NCI-H1694 (cell line): ENCODE measurements at regions not wholly inside any gene's neighbourhood (a gene's known extent, or its start where the extent isn't known, plus 50 kb on each side); places are given as distances from the start of the nearest gene placed in this dataset.

Experiments
- DNase-seq: peaks from one replicate; lab custom pipeline; 2025; lab: John Stamatoyannopoulos, UW

DNA sequence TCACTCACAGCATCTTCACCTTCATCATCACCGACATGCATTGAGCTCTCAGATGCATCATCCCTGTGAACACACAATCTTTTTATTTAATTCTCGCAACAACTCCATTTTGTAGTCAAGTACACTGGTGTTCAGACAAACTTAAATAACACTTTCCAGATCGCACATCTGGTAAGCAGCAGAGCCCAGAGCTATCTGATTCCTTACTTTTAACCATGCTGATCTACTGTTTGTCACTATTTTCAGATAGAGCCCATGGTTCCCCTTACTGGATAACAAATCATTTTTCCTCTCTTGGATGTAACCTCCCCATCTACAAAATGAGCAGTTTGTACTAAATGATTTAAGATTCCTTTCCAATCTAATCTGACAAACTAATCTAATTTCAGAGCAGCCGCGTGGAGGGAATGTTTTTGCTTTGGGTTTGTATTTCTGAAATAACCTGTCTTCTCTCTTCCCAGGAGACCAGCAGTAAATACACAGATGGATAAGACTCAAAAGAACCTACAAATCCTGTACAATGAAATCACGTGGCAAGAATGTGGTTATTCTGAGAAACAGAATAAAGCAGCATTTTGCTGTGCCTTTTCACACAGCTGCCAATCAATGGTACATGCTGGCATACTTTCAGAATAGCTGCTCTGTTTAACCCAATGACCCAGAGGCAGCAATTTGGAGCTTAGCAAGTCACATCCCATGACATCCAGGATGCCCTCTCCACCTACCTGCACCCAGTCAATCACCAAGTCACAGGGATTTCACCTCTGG is 72.9 kb upstream of the CCL2 start:
- no peak for DNase-seq

GRCh38 chr17:34195987-34196386 is 59.1 kb upstream of the CCL2 start:
- DNase-seq: no peak

- no peak for DNase-seq
These were observed 56.6 kb upstream of the CCL2 start for GRCh38 chr17:34198519-34198918.

- no peak for DNase-seq
These were observed 55.6 kb upstream of the CCL2 start for GRCh38 chr17:34199454-34199853.

- peak; percentile 85 for DNase-seq
These were observed 55.1 kb upstream of the CCL2 start for GRCh38 chr17:34199932-34200534.

DNA sequence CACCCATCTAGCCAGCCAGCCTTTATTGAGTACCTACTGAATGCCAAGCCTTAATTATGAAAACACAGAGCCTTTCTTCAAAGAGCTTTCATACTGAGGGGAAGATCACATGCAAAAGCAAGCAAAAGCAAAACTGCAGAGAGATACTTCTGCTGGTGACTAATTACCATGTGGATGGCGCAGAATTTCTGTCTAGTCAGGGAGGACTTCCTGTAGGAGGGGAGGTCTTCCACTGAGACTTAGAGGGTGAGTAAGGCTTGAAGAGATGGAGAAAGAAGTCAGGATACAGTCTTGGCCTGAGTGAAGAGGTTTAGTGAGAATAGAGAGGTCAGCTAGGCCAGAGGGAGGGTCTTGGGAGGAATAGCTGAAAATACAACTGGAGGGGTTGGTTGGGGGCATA is 53.9 kb upstream of the CCL2 start:
- DNase-seq: no peak

DNA sequence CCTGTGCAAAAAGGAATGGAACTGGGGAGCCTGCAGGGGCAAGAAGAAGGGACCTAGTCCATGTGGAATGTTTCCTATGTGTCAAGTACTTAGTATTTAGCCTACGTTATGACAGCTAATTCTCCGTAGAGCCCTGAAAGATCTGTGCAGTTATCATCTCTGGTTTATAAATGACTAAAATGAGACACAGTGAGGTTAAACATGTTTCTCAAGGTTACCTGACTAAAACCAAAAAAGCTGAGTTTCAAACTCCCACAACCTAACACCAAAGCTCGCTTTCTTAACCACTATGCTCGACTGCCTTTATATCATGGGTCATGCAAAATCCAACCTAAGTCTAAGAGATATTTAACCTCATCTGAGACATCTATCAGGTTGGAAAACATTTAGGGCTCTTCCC is 53.3 kb upstream of the CCL2 start:
- DNase-seq: no peak

- no peak for DNase-seq
These were observed 52.0 kb upstream of the CCL2 start for GRCh38 chr17:34203018-34203638.

DNA sequence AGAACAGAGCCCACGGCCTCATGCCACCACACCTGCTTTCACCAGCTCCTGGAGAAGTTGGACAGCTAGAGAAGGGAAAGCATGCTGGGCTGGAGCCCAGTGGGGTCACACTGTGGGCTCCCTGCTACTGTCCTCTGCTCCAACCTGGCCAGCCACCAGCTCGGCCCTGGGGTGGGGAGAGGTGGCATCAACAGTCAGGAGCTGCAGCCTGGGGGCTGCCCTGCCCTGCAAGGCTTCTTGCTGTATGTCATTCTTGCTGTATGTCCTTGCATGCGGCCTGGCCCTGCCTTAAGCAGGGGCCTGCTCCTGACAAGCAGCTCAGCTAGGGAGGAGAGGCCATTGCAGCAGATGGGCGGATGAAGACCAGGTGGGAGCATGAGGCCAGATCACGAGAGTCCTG is 50.7 kb upstream of the CCL2 start:
- no peak for DNase-seq
